Osteoblast (primary cell): ENCODE measurements at regions not wholly inside any gene's neighbourhood (a gene's known extent, or its start where the extent isn't known, plus 50 kb on each side); places are given as distances from the start of the nearest gene placed in this dataset.

Experiments used
- DNase-seq: peaks from one replicate; pipeline ENCODE4 v3.0.0; 2011; ENCODE audit warnings: low spot score, mixed read lengths; ENCODE audit not compliant: insufficient read length; ENCODE audit errors: missing footprints
- H2AFZ ChIP-seq: 2 replicates; pipeline ENCODE4 v1.6.0; 2011; ENCODE audit warnings: mild to moderate bottlenecking, low read length
- H3K27ac ChIP-seq: 2 replicates; pipeline ENCODE4 v1.5.1; 2011; ENCODE audit warnings: mild to moderate bottlenecking, low read depth, low read length, moderate library complexity
- H3K27me3 ChIP-seq: 2 replicates; pipeline ENCODE4 v1.6.0; 2012; ENCODE audit warnings: mild to moderate bottlenecking, control low read depth, inconsistent platforms, low read length, moderate library complexity; ENCODE audit not compliant: insufficient read depth
- H3K36me3 ChIP-seq: 2 replicates; pipeline ENCODE4 v1.5.1; 2011; ENCODE audit warnings: mild to moderate bottlenecking, low read length, control low read depth, moderate library complexity; ENCODE audit not compliant: insufficient read depth
- H3K4me1 ChIP-seq: 2 replicates; pipeline ENCODE4 v1.5.1; 2011; ENCODE audit warnings: mild to moderate bottlenecking, low read length, control low read depth, moderate library complexity; ENCODE audit not compliant: insufficient read depth
- H3K4me2 ChIP-seq: 2 replicates; pipeline ENCODE4 v1.6.0; 2011; ENCODE audit warnings: mild to moderate bottlenecking, low read length; ENCODE audit not compliant: insufficient read depth
- H3K4me3 ChIP-seq: fragments of 200-600 bp; sonication (generic); 3 replicates; pipeline ENCODE4 v1.5.1; 2012; ENCODE audit warnings: mild to moderate bottlenecking, low read length, inconsistent platforms; ENCODE audit not compliant: insufficient read depth
- H3K79me2 ChIP-seq: 2 replicates; pipeline ENCODE4 v1.6.0; 2012; ENCODE audit warnings: mild to moderate bottlenecking, low read length, control low read depth, inconsistent platforms; ENCODE audit not compliant: insufficient read depth
- H3K9me3 ChIP-seq: 2 replicates; pipeline ENCODE4 v1.5.1; 2011; ENCODE audit warnings: low read depth, low read length, control low read depth
- H4K20me1 ChIP-seq: 2 replicates; pipeline ENCODE4 v1.6.0; 2012; ENCODE audit warnings: mild to moderate bottlenecking, low read length, control low read depth; ENCODE audit not compliant: insufficient read depth
- CTCF ChIP-seq: IDR thresholded peaks from 2 replicates; pipeline ENCODE4 v1.5.1; 2011; ENCODE audit warnings: mild to moderate bottlenecking, low read depth, low read length, moderate library complexity; ENCODE audit errors: extremely low read depth

DNA sequence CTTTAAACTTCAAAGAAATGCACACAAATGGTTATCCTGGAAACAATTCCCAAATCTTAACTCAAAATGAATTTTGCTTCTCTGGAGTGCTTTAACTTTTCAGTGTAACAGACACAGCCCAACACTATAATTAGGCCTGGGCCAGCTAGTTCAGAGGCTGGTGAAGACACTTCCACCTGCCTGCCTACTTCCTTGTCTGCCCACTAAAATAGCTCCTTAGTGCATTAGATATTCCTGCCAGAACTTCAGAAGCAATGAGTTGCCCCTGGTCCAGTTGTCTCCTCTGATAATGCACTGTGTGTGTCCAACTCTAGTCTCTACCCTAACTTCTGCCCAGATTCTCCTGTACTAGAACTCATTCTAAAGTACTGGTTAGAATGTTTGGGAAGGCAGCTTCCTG lies 150.9 kb upstream of the PRSS58 start:
- peak overlapping the region; percentile 59 for H2AFZ ChIP-seq
- DNase-seq = no peak

DNA sequence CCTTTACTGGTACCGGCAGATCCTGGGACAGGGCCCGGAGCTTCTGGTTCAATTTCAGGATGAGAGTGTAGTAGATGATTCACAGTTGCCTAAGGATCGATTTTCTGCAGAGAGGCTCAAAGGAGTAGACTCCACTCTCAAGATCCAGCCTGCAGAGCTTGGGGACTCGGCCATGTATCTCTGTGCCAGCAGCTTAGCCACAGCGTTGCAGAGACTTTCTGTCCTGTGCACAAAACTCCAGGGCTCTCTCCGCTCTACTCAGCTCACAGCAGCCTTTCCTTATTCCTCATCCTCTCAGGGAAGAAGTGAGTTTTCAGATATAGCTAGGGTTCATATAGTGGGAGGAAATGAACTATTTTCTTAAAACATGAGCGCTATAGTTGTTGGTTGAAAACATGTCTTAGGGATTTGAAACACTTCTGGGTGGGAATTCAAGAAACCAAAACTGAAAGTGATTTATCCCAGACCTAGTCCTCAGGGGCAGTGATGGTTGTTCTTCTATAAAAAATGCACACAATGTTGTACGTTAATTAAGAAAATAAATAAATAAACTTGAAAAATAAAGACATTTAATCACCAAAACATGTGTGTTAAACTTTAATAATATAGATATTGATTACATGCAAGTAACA lies 150.2 kb upstream of the PRSS58 start:
- H4K20me1 ChIP-seq = no peaks in the 10 kb centered on the region
- H3K27ac ChIP-seq = no peak overlapping the region
- no peaks in the 10 kb centered on the region for H3K79me2 ChIP-seq
- H3K9me3 ChIP-seq = no peaks in the 10 kb centered on the region
- no peaks in the 10 kb centered on the region for H3K27me3 ChIP-seq
- peaks cover 11% of the 10 kb centered on the region for H3K4me1 ChIP-seq
- DNase-seq = no peak
- H3K4me2 ChIP-seq = peak overlapping the region; percentile 68
- H3K36me3 ChIP-seq = no peaks in the 10 kb centered on the region
- peak overlapping the region; percentile 53 for H3K4me3 ChIP-seq
- TF ChIP-seq CTCF = no peak
- peak overlapping the region; percentile 61 for H2AFZ ChIP-seq

More for the DNA sequence above, 150.9 kb upstream of the PRSS58 start:
- Histone ChIP-seq H4K20me1 (no peaks in the 10 kb centered on the region), H3K36me3 (no peaks in the 10 kb centered on the region), H3K27me3 (no peaks in the 10 kb centered on the region), H3K79me2 (no peaks in the 10 kb centered on the region), H3K27ac (no peak overlapping the region), H3K4me1 (peaks cover 11% of the 10 kb centered on the region), H3K9me3 (no peaks in the 10 kb centered on the region), H3K4me3 (no peak overlapping the region), H3K4me2 (peak overlapping the region; percentile 68)
- no peak for TF ChIP-seq CTCF

DNA sequence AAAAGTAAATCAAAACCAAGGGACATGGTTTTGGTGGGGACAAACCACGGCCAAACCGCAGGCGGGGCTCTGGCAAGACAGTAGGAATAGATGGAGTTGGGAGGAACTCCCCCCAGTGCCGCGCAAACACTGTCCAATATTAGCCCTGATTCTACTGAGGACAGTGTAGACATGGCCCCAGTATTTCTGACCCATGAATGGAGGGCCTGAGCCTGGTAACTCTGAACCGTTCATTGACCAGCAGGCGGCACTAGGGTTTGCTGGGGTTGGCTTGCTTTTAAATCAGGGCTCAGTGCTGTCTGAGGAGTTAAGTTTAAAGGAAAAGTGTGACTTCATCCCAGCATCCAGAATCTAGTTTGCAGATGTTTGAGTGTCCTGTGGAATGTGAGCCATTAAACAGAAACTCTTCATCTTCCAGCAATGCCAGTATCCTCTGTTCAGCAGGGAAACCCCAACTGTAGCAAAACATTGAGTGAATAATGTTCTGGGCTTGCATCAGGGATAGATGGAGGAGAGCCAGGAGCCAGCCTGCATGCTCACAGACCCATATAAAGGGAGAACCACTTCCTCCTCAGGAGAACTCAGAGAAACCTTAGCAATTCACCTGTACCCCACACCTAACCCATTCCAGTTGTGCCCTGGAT lies 147.4 kb upstream of the PRSS58 start:
- no peak for TF ChIP-seq CTCF
- Histone ChIP-seq H4K20me1 (no peaks in the 10 kb centered on the region), H3K27ac (no peak overlapping the region), H3K9me3 (no peaks in the 10 kb centered on the region), H3K79me2 (no peaks in the 10 kb centered on the region), H3K36me3 (no peaks in the 10 kb centered on the region), H2AFZ (no peak overlapping the region), H3K4me1 (peaks cover 11% of the 10 kb centered on the region), H3K27me3 (peaks cover 3% of the 10 kb centered on the region), H3K4me3 (no peak overlapping the region), H3K4me2 (no peak overlapping the region)
- peak; percentile 88 for DNase-seq

GRCh38 chr7:142401951-142402350 lies 144.1 kb upstream of the PRSS58 start:
- Histone ChIP-seq H3K36me3 (no peaks in the 10 kb centered on the region), H3K9me3 (no peaks in the 10 kb centered on the region), H3K79me2 (no peaks in the 10 kb centered on the region), H3K4me1 (no peaks in the 10 kb centered on the region), H4K20me1 (no peaks in the 10 kb centered on the region), H3K4me2 (no peak overlapping the region), H3K4me3 (no peak overlapping the region), H3K27me3 (peaks cover 6% of the 10 kb centered on the region), H3K27ac (no peak overlapping the region), H2AFZ (no peak overlapping the region)
- DNase-seq = no peak
- TF ChIP-seq CTCF = no peak
